ENCODE measurements at regions not wholly inside any gene's neighbourhood (a gene's known extent, or its start where the extent isn't known, plus 50 kb on each side); places are given as distances from the start of the nearest gene placed in this dataset.

DNA sequence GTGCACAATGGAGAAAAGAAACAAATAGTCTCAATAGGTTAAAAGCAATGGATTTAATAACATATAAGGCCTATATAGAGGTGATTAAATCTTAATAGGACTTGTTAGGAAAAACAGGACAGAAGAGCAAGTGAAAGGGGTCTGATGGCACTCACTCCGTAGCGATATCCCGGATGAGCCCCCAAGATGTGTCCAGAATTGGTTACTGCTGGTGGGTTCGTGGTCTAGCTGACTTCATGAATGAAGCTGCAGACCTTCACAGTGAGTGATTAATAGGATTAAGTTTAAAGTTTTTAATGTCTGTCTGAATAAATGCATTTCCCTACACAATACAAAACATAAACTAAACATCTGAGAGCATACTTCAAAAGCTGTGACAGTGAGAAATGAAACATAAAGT is 110.4 kb upstream of the FAM174A start:
- Histone ChIP-seq H3K4me3 (ENCODE audit: low read depth, low read length) (no peak overlapping the region), H3K27me3 (no peaks in the 10 kb centered on the region), H3K4me1 (no peaks in the 10 kb centered on the region), H3K36me3 (no peaks in the 10 kb centered on the region), H3K9me3 (peaks cover 6% of the 10 kb centered on the region)
- TF ChIP-seq CTCF (IDR thresholded peaks at IDR 0.05; ENCODE audit: low read depth, low read length), result no peak
- no peak for DNase-seq

DNA sequence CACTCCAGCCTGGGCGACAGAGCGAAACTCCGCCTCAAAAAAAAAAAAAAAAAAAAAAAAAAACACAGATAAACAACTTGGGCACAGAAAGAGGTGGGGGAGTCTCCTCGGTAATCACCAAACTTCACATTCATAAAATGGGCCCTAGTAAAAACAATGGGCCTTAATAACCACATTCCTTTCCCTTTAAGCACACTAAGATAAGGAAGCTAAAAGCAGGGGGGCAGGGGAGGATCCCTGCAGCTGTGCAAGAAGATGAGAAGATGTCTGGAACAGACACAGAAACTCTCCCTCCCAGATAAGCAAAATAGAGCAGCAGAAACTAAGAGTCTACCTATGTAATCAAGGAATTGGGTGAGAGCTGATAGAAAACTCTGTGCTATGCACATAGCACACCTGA is 111.2 kb upstream of the FAM174A start:
- H3K9me3 ChIP-seq, result peaks cover 6% of the 10 kb centered on the region
- no peak for DNase-seq
- H3K4me3 ChIP-seq (ENCODE audit: low read depth, low read length), result no peak overlapping the region
- no peaks in the 10 kb centered on the region for H3K36me3 ChIP-seq
- no peaks in the 10 kb centered on the region for H3K27me3 ChIP-seq
- H3K4me1 ChIP-seq, result no peaks in the 10 kb centered on the region
- no peak for TF ChIP-seq CTCF (IDR thresholded peaks at IDR 0.05; ENCODE audit: low read depth, low read length)

DNA sequence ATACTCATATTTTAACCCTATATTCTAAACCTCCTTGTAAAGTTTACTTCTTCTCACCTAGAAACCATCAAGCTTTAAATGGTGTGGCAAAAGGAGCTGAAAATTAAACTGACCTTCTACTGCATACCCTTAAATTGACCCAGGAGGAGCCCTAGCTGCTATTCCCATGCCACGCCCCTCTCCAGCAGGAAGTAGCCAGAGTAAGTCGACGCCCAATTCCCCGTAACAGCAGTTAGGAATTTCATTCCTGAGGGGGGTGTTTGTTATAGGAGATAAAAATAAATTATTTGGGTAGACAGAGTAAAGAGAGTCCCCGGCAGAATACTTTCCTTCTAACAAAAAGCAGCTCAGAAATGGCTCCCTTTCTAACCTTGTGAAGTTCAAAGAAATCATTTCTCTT is 111.8 kb upstream of the FAM174A start:
- no peak for TF ChIP-seq CTCF (IDR thresholded peaks at IDR 0.05; ENCODE audit: low read depth, low read length)
- Histone ChIP-seq H3K9me3 (peaks cover 6% of the 10 kb centered on the region), H3K27me3 (no peaks in the 10 kb centered on the region), H3K4me3 (ENCODE audit: low read depth, low read length) (no peak overlapping the region), H3K36me3 (no peaks in the 10 kb centered on the region), H3K4me1 (no peaks in the 10 kb centered on the region)
- DNase-seq, result no peak

DNA sequence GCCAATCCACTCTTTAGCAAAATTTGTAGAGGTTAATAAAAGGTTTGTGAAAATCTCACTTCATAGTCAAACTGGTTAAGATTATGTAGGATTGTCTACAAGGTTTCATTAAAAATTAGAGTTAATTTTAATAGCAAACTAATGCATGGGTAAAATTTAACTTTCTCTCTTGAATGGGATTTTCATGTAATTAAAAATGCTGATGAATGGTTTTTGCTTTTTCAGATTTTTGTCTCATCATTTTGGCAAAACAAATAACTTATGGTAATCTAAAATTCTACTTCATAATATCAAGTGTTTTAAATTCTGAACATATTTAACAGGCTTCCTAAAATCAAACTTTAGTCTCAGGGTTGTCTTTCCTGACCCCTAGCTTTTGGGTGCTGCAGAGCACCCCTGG is 113.8 kb upstream of the FAM174A start:
- peaks cover 6% of the 10 kb centered on the region for H3K9me3 ChIP-seq
- TF ChIP-seq CTCF (IDR thresholded peaks at IDR 0.05; ENCODE audit: low read depth, low read length), result no peak

DNA sequence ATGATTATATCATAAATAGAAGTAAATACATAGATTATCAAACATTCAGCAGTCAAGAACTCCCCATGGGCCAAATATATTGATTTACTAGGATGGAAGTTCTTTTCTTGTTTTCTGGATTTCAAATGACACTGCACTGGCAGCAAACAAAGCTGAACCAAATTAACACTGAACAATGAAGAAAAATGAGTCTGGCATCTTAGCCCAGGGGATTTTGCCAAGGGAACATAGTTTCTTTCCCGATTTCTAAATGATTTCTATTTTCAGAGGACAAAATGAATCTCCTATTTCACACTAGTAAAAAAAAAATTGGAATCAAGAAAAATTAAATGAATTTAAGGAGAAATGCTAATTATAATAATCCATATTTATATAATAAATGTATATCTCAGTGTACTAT is 116.9 kb upstream of the FAM174A start:
- H3K36me3 ChIP-seq, result no peaks in the 10 kb centered on the region
- H3K4me3 ChIP-seq (ENCODE audit: low read depth, low read length), result no peak overlapping the region
- DNase-seq, result no peak
- TF ChIP-seq CTCF (IDR thresholded peaks at IDR 0.05; ENCODE audit: low read depth, low read length), result no peak
- no peaks in the 10 kb centered on the region for H3K9me3 ChIP-seq
- H3K27me3 ChIP-seq, result no peaks in the 10 kb centered on the region
- H3K4me1 ChIP-seq, result no peaks in the 10 kb centered on the region

More for the DNA sequence above, 113.8 kb upstream of the FAM174A start:
- Histone ChIP-seq H3K4me1 (no peaks in the 10 kb centered on the region), H3K4me3 (ENCODE audit: low read depth, low read length) (no peak overlapping the region), H3K36me3 (no peaks in the 10 kb centered on the region), H3K27me3 (no peaks in the 10 kb centered on the region)
- no peak for DNase-seq

DNA sequence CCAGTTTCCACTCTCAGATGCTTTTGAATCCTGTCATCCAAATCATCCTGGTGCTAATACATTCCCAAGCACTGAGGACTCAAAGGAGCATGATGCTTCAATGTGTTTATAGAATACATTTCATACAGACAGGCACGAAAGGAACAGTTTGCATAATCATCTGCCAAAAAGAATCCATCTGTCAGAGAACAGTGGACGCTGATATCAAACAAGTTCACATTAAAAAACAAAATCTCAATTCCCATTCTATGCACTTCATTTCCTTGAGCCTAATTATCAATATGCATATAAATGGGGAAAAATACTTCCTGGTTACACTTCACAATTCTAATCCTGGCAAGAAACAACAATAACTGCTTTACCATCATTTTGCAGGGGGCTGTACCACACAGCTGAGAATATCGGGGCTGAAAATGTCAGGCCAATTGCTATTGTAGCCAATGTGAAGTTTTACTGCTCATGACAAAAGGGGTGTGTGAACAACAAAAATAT is 125.5 kb upstream of the FAM174A start:
- H3K4me3 ChIP-seq (ENCODE audit: low read depth, low read length), result no peak overlapping the region

More for the DNA sequence above, 125.5 kb upstream of the FAM174A start:
- no peak for TF ChIP-seq CTCF (IDR thresholded peaks at IDR 0.05; ENCODE audit: low read depth, low read length)
- Histone ChIP-seq H3K4me1 (no peaks in the 10 kb centered on the region), H3K9me3 (no peaks in the 10 kb centered on the region), H3K27me3 (no peaks in the 10 kb centered on the region), H3K36me3 (no peaks in the 10 kb centered on the region)
- DNase-seq, result no peak
